GM21786 (cell line): ENCODE measurements at regions not wholly inside any gene's neighbourhood (a gene's known extent, or its start where the extent isn't known, plus 50 kb on each side); places are given as distances from the start of the nearest gene placed in this dataset.
"Not testable (repeated sequence)": the region's sequence is repeated elsewhere in the genome, so short reads cannot be mapped to it uniquely, and the experiment has no call there.

ENCODE experiments used
- ATAC-seq: cut with Tn5 transposase; IDR thresholded peaks from one replicate; pipeline ENCODE4 v1.9.1; 2021; ENCODE audit not compliant: unreplicated experiment

DNA sequence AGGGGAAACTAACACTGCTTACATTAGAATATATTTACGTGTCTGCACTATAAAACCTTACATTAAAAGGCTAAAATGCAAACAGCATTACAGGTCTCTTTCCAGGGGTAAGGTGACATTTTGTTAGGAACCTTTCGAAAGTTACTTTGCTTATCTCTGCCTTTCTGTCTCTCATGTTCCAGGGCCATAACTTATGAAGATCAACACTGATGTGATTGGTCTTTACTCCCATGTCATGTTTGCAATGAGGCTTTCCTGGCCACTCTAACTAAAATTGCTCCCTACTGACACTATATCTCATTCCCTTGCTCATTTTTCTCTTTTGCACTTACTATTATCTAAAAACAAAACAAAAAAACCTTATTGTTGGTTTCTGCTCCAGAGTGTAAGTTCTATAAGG, 119.0 kb downstream of the JRKL start:
- ATAC-seq, result no peak

DNA sequence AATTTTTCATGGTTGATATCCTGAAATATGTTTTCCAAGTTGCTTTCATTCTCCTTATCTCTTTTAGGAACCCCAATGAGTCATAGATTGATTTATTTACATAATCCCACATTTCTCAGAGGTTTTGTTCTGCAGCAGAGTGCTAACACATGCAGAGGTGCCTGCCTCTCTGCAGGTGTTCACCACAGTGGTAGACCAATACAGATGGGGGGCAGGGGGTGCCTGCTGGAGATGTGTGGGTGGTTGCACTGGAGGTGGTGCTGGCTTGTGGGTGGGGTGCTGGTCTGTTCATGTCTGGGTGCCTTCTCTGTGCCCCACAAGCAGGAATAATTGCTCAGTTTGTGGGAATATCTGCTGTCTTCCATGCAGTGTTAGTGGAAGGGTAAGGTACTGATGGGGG, 131.1 kb downstream of the JRKL start:
- no peak for ATAC-seq

DNA sequence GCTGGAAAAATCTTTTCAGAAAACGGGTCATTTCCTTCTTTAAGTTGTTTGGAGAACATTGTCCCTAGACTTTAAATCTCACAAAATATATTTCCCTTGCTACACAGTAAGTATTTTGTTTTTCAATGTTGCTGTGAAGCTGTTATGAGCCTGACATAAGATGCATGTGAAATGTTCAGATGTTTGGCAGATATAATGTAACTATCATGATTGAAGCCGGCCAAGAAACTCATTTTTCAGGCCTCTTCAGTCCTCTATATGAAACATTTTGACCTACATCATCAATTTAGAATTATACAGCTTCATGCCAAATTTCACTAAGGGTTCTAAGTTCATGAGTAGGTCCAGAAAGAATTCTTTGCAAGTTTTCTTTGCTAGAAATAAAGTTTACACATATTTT, 133.8 kb downstream of the JRKL start:
- no peak for ATAC-seq

DNA sequence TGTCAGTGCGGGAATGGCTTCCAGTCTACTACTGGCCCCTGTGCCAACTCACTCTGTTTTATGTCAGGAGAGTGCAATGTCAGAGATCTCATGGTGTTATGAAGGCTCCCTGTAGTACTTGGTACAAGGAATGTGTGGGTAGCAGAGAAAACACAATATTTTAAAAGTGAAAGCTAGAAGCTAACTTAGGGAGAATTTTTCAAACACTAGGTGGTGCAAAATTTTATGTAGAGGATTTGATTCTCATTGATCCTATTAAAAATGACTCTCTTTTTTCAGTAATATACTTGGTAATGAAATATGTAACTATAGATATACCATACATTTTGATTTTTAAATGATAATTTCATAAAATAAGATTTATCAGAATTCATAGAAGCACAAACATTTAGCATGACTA, 134.7 kb downstream of the JRKL start:
- no peak for ATAC-seq

DNA sequence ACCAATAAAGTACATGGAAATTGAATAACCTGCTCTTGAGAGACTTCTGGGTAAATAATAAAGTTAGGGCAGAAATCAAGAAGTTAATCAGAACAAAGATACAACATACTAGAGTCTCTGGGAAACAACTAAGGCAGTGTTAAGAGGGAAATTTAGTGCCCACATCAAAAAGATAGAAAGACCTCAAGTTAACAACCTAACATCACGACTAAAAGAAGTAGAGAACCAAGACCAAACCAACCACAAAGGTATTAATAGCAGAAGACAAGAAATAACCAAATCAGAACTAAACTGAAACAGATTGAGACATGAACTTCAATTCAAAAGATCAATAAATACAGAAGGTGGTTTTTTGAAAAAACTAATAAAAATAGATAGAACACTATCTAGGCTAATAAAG, 140.7 kb downstream of the JRKL start:
- ATAC-seq, result no peak

DNA sequence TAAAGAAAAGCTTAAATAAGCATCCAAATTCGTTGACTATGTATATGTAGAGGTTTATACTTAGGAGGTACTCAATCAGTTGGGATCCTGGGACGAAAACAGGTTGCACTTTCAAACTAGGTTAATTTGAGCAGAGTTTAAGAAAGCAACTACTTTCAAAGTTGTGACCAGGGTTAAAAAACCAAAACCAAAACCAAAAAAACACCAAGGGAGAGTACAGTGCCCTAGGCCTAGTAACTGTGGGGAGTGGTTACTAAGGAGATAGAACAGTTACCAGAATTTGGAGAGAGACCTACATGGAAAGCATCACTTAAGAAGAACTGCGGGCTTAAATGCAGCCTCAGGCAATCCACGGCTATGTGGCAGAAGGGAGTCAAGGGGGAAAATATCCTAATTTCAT, 148.3 kb downstream of the JRKL start:
- no peak for ATAC-seq

DNA sequence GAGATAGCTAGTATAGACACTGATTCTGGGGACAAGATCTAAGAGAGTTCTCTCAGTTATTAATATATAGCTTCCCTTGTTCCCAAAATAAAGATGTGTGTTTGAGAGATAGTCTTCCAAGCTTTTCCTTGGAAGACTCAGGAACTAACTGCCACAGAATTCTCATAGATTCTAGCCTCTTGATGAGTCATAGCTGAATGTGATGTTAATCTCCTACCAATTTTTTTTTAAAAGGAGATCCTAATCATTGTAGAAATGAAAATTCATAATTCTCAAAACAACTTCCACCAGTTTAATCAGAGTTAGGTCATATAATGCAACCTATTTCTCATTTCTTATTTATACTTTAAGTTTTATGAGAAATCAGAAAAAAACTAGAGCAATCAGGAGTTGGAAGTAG, 148.8 kb downstream of the JRKL start:
- ATAC-seq, result no peak

DNA sequence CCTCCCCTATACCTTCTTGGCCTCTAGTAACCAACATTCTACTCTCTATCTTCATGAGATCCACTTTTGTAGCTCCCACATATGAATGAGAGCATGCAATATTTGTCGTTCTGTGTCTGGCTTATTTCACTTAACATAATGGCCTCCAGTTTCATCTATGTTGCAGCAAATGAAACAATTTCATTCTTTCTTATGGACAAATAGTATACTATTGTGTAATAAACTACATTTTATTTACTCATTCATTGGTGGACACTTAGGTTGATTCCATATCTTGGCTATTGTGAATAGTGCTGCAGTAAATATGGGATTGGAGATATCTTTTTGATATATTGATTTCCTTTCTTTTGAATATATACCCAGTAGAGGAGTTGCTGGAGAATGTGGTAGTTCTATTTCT, 151.1 kb downstream of the JRKL start:
- ATAC-seq, result no peak

DNA sequence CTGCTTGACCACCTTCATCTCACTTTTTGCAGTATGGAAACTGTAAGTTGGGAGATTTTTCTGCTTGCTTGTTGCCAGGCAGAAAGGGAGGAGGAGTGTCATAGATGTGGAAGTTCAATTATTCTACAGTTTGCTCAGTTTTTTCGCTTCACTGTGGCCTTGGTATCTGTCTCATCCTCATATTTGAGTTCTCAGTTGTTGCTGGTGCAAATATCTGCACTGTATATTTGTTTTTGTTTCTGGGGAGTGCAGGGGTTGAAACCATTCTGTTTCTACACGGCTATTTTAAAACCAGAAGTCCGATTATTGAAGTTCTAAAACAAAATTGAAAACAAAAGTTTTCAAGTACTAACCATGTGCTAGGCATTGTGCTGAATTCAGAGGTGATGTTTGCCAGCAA, 153.4 kb downstream of the JRKL start:
- no peak for ATAC-seq

DNA sequence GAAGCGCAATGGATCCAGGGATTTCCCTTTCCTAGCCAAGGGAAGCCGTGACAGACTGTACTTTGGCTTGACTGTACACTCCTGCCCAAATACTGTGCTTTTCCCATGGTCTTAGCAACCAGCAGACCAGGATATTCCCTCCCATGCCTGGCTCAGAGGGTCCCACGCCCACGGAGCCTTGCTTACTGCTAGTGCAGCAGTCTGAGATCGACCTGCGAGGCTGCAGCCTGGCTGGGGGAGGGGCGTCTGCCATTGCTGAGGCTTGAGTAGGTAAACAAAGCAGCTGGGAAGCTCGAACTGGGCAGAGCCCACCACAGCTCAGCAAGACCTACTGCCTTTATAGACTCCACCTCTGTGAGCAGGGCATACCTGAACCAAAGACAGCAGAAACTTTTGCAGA, 155.4 kb downstream of the JRKL start:
- not testable (repeated sequence) for ATAC-seq

DNA sequence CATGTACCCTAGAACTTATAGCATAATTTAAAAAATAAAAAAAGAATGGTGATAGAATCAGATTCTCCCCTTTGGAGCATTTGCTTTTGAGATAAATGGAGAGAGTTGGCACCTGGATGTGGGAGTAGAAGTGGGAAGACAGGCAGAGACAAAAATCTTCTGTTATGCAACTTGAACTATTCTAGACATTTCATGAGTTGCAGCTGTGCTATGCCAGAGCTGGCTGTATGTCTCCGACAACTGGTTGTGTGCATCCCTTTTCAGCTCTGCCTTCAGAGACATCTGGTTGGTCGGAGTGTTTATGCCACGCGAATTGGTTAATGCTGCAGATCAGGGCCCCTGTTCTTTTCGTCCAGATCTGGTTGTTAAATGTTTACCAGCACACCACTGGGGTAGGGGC, 161.3 kb downstream of the JRKL start:
- no peak for ATAC-seq

DNA sequence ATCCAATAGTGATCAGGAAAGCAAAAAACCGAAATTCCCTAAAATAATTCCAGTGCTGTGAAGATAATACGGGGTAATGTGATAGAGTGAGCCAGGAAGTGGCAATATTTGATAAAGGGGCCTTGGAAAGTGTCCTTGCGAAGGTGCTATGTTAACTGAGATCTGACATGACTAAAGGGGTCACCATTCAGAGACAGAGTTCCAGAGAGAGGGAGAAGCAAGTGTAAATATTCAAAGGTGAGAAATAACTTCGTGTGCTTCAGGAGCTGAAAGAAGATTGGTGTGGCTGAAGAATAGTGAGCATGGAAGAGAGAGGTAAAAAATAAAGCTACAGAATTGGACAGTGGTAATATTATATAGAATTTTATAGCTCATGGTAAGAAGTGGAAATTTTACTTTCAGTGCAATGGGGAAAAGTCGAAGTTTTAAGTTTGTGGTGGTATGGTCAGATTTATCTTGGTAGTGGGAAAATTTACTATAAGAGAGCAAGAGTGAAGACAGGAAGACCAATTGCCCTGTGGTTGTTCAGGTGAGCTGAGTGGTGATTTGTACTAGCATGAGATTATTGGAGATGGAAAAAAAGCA, 164.5 kb downstream of the JRKL start:
- no peak for ATAC-seq

DNA sequence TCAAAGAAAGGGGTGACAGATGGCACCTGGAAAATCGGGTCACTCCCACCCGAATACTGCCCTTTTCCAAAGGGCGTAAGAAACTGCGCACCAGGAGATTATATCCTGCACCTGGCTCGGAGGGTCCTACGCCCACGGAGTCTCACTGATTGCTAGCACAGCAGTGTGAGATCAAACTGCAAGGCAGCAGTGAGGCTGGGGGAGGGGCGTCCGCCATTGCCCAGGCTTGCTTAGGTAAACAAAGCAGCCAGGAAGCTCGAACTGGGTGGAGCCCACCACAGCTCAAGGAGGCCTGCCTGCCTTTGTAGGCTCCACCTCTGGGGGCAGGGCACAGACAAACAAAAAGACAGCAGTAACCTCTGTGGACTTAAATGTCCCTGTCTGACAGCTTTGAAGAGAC, 166.0 kb downstream of the JRKL start:
- not testable (repeated sequence) for ATAC-seq

DNA sequence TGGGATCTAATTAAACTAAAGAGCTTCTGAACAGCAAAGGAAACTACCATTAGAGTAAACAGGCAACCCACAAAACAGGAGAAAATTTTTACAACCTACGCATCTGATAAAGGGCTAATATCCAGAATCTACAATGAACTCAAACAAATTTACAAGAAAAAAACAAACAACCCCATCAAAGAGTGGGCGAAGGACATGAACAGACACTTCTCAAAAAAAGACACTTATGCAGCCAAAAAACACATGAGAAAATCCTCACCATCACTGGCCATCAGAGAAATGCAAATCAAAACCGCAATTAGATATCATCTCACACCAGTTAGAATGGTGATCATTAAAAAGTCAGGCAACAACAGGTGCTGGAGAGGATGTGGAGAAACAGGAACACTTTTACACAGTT, 170.9 kb downstream of the JRKL start:
- ATAC-seq, result not testable (repeated sequence)

DNA sequence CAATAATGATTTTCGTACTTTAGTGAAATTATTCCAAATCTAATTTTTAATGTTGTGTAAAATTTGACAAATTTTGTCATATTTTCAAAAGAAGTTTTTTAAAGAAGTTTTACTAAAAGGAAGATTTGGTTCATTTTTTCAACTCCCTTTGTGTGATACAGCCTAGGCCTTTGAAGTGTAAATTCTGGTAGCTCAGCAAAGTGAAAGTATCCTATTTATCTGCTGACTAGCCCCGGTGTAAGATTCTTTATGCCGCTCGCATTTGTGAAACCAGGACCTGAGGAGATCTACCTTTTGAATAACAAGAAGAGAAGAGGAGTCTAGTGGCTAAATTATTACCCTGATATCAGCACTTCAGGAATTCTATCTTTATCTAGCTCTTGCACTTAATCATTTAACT, 177.4 kb downstream of the JRKL start:
- no peak for ATAC-seq

DNA sequence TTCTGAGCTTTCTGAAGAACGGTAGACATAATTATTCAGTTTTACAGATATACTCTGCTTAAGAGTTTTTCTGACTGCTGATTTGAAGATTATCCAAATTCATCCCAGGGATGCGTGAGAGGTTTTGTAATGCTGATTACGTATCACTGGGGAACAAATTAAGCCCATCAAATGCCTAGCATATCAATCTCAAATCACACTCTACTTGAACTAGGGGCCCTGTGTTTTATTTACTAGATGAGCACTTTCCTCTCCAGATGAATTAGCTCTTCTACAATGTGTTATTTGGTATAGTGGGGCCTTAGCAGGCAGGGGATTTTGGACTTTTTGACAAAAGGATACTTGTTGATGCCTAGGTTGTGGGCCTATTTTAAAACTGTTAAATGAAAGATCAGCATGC, 177.9 kb downstream of the JRKL start:
- no peak for ATAC-seq

DNA sequence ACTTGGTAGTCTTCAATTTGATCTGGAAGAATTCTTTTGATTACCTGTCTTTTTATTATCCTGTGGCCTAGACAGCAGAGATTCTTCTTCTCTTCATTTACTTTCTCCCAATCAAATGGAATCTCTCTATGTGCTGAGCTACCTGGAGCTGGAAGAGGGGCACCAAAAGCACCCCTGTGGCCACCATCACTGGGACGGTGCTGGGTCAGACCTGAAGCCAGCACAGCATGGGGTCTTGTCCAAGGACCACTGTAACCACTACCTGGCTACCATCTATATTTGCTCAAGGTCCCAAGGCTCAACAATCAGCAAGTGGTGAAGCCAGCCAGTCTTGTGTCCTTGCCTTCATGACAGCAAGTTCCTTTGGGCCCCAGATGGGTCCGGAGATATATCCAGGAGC, 186.6 kb downstream of the JRKL start:
- no peak for ATAC-seq

DNA sequence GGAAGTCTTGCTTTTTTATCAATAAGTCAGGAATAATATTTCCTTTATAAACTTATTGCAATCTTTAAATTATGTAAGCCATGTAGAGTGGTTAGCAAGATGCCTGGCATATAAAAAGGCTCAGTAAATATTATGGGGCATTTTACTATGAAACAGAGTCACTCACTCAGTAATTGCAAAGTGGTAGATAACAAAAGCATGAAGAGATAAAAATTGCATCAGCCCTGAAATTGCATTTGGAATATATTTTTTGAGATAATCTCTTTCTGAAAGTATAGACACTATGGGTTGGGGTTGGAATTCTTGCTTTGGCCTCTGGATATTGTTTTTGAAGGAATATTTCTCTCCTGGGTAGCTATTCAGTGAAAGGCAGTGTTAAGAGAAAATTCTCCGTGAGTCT, 188.6 kb downstream of the JRKL start:
- ATAC-seq, result no peak

DNA sequence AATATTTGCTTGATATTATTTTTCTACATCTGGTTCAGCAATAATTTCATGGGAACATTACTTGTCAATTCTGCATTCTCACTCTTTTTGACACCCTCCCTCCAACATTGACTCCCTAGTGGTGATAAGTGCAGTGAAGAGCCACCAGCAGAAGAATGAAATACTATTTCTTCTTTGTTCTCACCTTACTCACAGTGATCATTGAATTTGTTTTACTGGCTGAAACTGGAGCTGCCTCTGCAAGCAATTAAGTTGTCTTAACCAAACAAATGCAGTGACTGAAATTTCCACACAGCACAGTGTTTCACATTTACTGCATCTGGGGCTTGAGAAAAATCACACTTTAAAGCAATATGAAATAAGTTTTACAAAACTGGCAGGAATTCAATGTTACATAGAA, 189.8 kb downstream of the JRKL start:
- ATAC-seq, result no peak

DNA sequence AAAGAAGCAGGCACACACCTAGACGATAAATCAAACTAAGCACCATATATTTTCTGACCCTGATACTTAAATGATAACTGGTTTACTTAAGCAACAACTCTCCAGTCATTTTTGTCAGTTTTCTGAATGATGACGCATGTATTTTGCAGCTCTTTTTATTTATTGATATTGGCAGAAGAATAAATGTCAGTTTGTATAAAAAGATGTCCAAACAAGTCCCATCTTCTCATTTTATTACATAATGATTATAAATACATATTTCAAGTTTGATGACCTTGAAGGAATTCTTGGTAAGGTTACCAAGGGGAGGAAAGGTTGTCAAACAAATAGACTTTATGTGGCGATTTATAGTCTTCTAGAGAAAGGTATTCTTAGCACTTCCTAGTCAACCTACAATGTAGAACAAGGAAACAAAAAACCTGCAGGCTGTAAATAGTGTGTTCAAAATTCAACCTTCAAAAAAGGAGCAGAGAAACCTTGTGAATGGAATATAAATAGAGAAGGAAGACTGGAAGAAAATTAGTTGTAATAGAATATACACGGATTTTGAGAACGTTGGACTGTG, 190.7 kb downstream of the JRKL start:
- ATAC-seq, result no peak

DNA sequence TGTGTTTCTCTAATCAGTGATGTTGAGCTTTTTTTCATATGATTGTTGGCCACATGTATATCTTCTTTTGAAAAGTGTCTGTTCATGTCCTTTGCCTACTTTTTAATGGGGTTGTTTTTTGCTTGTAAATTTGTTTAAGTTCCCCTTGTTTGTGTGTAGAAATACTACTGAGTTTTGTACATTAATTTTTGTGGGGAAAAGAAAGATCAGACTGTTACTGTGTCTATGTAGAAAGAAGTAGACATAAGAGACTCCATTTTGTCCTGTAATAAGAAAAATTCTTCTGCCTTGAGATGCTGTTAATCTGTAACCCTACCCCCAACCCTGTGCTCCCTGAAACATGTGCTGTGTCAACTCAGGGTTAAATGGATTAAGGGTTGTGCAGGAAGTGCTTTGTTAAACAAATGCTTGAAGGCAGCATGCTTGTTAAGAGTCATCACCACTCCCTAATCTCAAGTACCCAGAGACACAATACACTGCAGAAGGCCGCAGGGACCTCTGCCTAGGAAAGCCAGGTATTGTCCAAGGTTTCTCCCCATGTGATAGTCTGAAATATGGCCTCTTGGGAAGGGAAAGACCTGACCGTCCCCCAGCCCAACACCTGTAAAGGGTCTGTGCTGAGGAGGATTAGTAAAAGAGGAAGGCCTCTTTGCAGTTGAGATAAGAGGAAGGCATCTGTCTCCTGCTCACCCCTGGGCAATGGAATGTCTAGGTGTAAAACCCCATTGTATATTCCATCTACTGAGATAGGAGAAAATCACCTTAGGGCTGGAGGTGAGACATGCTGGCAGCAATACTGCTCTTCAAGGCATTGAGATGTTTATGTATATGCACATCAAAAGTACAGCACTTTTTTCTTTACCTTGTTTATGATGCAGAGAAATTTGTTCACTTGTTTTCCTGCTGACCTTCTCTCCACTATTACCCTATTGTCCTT, 196.4 kb downstream of the JRKL start:
- ATAC-seq, result not testable (repeated sequence)

DNA sequence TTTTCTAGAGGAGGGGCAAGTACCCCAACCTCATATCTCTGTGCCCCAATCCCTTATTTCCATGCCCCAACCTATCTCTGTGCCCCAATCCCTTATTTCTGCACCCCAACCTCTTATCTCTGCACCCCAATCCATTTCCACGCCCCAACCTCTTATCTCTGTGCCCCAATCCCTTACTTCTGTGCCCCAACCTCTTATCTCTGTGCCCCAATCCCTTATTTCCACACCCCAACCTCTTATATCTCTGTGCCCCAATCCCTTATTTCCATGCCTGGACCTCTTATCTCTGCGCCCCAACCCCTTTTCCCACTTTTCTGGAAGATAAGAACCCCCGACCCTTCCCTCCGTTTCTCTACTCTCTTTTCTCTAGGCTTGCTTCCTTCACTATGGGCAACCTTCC, 199.0 kb downstream of the JRKL start:
- not testable (repeated sequence) for ATAC-seq
